SK-N-SH treated with all-trans-retinoic acid at 6 μM for 48 hours (cell line): ENCODE measurements at regions not wholly inside any gene's neighbourhood (a gene's known extent, or its start where the extent isn't known, plus 50 kb on each side); places are given as distances from the start of the nearest gene placed in this dataset.

ENCODE experiments used
- ATAC-seq: fragments of 200-7000 bp; cut with Tn5 transposase; 3 replicates; pipeline ENCODE4 v1.9.1; 2020; ENCODE audit warnings: mild to moderate bottlenecking, moderate library complexity
- ARNTL ChIP-seq: fragments of 450-650 bp; formaldehyde crosslinking; IDR thresholded peaks from 2 replicates; pipeline ENCODE4 v1.5.0; 2020; ENCODE audit warnings: low read depth, mild to moderate bottlenecking, moderate library complexity, borderline replicate concordance
- BACH2 ChIP-seq: fragments of 250-450 bp; sonication (Bioruptor Pico); IDR thresholded peaks from 2 replicates; pipeline ENCODE4 v1.9.0; 2021; ENCODE audit warnings: mild to moderate bottlenecking, borderline replicate concordance
- CSDC2 ChIP-seq: fragments of 250-450 bp; sonication (Bioruptor Pico); IDR thresholded peaks from 2 replicates; pipeline ENCODE4 v1.5.0; 2020; ENCODE audit warnings: mild to moderate bottlenecking, moderate library complexity
- ESRRG ChIP-seq: fragments of 250-450 bp; sonication (Bioruptor Pico); IDR thresholded peaks from 2 replicates; pipeline ENCODE4 v1.6.1; 2021; ENCODE audit warnings: mild to moderate bottlenecking
- GLIS3 ChIP-seq: fragments of 250-450 bp; sonication (Bioruptor Pico); IDR thresholded peaks from 2 replicates; pipeline ENCODE4 v1.5.0; 2020; ENCODE audit warnings: mild to moderate bottlenecking, moderate library complexity
- ISL1 ChIP-seq: fragments of 250-450 bp; sonication (Bioruptor Pico); IDR thresholded peaks from 2 replicates; pipeline ENCODE4 v2.1.2; 2022; ENCODE audit warnings: mild to moderate bottlenecking, moderate library complexity
- PPARA ChIP-seq: fragments of 250-450 bp; sonication (Bioruptor Pico); IDR thresholded peaks from 2 replicates; pipeline ENCODE4 v1.5.0; 2020; ENCODE audit warnings: mild to moderate bottlenecking, borderline replicate concordance
- RARB ChIP-seq: fragments of 250-450 bp; sonication (Bioruptor Pico); IDR thresholded peaks from 2 replicates; pipeline ENCODE4 v1.8.0; 2021; ENCODE audit warnings: mild to moderate bottlenecking, moderate library complexity
- SNAI2 ChIP-seq: fragments of 250-450 bp; sonication (Bioruptor Pico); IDR thresholded peaks from 2 replicates; pipeline ENCODE4 v1.5.0; 2020; ENCODE audit warnings: mild to moderate bottlenecking, moderate library complexity
- TCF4 ChIP-seq: fragments of 250-450 bp; sonication (Bioruptor Pico); IDR thresholded peaks from 2 replicates; pipeline ENCODE4 v1.8.0; 2021; ENCODE audit warnings: mild to moderate bottlenecking, moderate library complexity, borderline replicate concordance
- TOX ChIP-seq: fragments of 250-450 bp; sonication (Bioruptor Pico); IDR thresholded peaks from 2 replicates; pipeline ENCODE4 v1.8.0; 2021; ENCODE audit warnings: mild to moderate bottlenecking, moderate library complexity, borderline replicate concordance
- TSHZ2 ChIP-seq: fragments of 250-450 bp; sonication (Bioruptor Pico); IDR thresholded peaks from 2 replicates; pipeline ENCODE4 v1.5.0; 2020; ENCODE audit warnings: mild to moderate bottlenecking, moderate library complexity
- ZC3H10 ChIP-seq: fragments of 250-450 bp; sonication (Bioruptor Pico); IDR thresholded peaks from 2 replicates; pipeline ENCODE4 v1.5.1; 2021; ENCODE audit warnings: mild to moderate bottlenecking, moderate library complexity
- ZFP3 ChIP-seq: fragments of 250-450 bp; sonication (Bioruptor Pico); IDR thresholded peaks from 2 replicates; pipeline ENCODE4 v1.5.0; 2020; ENCODE audit warnings: mild to moderate bottlenecking, moderate library complexity
- ZFP30 ChIP-seq: fragments of 450-650 bp; formaldehyde crosslinking; IDR thresholded peaks from 2 replicates; pipeline ENCODE4 v1.5.0; 2022; ENCODE audit warnings: mild to moderate bottlenecking, moderate library complexity
- ZNF565 ChIP-seq: fragments of 450-650 bp; formaldehyde crosslinking; conservative IDR thresholded peaks from 2 replicates; pipeline ENCODE4 v1.5.0; 2020; ENCODE audit warnings: low read depth, mild to moderate bottlenecking, moderate library complexity
- ZNF70 ChIP-seq: fragments of 450-650 bp; formaldehyde crosslinking; IDR thresholded peaks from 2 replicates; pipeline ENCODE4 v1.5.0; 2020; ENCODE audit warnings: mild to moderate bottlenecking, moderate library complexity
- ZNF8 ChIP-seq: fragments of 450-650 bp; formaldehyde crosslinking; IDR thresholded peaks from 2 replicates; pipeline ENCODE4 v1.5.0; 2020; ENCODE audit warnings: mild to moderate bottlenecking, moderate library complexity
- TF ChIP-seq, protein P1 (sequence below): fragments of 250-450 bp; sonication (Bioruptor Pico); IDR thresholded peaks from 2 replicates; pipeline ENCODE4 v1.5.1; 2021; ENCODE audit warnings: mild to moderate bottlenecking, moderate library complexity
- TF ChIP-seq, protein P2 (sequence below): fragments of 250-450 bp; sonication (Bioruptor Pico); IDR thresholded peaks from 2 replicates; pipeline ENCODE4 v1.8.0; 2021; ENCODE audit warnings: low read depth, mild to moderate bottlenecking, moderate library complexity, borderline replicate concordance
- TF ChIP-seq, protein P3 (sequence below): fragments of 250-450 bp; sonication (Bioruptor Pico); IDR thresholded peaks from 2 replicates; pipeline ENCODE4 v1.5.1; 2020; ENCODE audit warnings: low read depth, mild to moderate bottlenecking, moderate library complexity
- TF ChIP-seq, protein P4 (sequence below): fragments of 250-450 bp; sonication (Bioruptor Pico); IDR thresholded peaks from 2 replicates; pipeline ENCODE4 v1.8.0; 2020; ENCODE audit warnings: mild to moderate bottlenecking, moderate library complexity, borderline replicate concordance

DNA sequence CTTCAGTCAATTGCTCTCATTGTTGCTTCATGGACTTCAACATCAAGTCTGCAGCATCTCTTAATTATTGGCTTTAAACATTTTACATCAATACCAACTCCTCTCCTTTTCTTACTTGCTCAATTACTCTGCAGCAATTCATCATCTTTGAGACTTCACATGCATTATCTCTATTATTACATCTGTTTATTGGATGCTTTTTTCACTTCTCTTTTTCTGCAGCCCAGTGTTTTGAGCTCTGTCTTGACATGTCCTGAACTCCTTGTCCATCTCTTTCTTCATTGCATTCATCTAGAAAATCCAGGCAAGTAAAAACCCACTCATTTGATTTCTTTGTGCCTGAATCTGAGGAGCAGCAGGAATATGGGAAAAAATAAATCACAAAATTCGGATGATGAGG lies 647.9 kb downstream of the PLCL1 start:
- TF ChIP-seq ZNF565, result no peak
- no peak for TF ChIP-seq ARNTL
- TF ChIP-seq ESRRG, result no peak
- TF ChIP-seq, protein P1, sequence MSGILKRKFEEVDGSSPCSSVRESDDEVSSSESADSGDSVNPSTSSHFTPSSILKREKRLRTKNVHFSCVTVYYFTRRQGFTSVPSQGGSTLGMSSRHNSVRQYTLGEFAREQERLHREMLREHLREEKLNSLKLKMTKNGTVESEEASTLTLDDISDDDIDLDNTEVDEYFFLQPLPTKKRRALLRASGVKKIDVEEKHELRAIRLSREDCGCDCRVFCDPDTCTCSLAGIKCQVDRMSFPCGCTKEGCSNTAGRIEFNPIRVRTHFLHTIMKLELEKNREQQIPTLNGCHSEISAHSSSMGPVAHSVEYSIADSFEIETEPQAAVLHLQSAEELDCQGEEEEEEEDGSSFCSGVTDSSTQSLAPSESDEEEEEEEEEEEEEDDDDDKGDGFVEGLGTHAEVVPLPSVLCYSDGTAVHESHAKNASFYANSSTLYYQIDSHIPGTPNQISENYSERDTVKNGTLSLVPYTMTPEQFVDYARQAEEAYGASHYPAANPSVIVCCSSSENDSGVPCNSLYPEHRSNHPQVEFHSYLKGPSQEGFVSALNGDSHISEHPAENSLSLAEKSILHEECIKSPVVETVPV (CRISPR knock-in tag), result no peak
- no peak for TF ChIP-seq ZC3H10
- no peak for TF ChIP-seq RARB (CRISPR knock-in tag)
- TF ChIP-seq ZFP30 (CRISPR knock-in tag), result no peak
- no peak for TF ChIP-seq ISL1 (CRISPR knock-in tag)
- no peak for TF ChIP-seq ZNF70 (CRISPR knock-in tag)
- TF ChIP-seq BACH2 (CRISPR knock-in tag), result no peak
- TF ChIP-seq ZNF8 (CRISPR knock-in tag), result no peak
- no peak for TF ChIP-seq ZFP3 (CRISPR knock-in tag)
- no peak for TF ChIP-seq CSDC2
- TF ChIP-seq, protein P2, sequence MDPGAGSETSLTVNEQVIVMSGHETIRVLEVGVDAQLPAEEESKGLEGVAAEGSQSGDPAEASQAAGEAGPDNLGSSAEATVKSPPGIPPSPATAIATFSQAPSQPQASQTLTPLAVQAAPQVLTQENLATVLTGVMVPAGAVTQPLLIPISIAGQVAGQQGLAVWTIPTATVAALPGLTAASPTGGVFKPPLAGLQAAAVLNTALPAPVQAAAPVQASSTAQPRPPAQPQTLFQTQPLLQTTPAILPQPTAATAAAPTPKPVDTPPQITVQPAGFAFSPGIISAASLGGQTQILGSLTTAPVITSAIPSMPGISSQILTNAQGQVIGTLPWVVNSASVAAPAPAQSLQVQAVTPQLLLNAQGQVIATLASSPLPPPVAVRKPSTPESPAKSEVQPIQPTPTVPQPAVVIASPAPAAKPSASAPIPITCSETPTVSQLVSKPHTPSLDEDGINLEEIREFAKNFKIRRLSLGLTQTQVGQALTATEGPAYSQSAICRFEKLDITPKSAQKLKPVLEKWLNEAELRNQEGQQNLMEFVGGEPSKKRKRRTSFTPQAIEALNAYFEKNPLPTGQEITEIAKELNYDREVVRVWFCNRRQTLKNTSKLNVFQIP (CRISPR knock-in tag), result no peak
- TF ChIP-seq SNAI2 (CRISPR knock-in tag), result no peak
- TF ChIP-seq TSHZ2 (CRISPR knock-in tag), result no peak
- TF ChIP-seq, protein P3, sequence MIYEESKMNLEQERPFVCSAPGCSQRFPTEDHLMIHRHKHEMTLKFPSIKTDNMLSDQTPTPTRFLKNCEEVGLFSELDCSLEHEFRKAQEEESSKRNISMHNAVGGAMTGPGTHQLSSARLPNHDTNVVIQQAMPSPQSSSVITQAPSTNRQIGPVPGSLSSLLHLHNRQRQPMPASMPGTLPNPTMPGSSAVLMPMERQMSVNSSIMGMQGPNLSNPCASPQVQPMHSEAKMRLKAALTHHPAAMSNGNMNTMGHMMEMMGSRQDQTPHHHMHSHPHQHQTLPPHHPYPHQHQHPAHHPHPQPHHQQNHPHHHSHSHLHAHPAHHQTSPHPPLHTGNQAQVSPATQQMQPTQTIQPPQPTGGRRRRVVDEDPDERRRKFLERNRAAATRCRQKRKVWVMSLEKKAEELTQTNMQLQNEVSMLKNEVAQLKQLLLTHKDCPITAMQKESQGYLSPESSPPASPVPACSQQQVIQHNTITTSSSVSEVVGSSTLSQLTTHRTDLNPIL (CRISPR knock-in tag), result no peak
- no peak for TF ChIP-seq TOX (CRISPR knock-in tag)
- no peak for ATAC-seq

DNA sequence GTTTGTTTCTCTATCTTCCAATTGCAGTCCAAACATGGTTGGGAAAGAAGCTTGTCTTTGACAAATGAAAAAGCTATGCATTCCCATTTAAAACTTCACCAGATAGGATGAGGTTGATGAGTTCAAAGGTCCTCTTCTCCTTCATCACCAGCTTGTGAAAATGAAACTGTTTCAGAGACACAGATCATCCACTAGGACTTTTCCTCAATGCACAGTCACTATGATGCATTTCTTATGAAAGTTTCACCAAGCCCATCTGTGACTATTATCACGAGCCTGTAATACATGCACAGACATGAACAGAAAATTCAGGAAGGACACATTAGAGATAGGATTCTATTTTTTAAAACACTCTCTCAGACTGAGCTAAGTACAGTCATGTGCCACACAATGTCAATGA lies 644.4 kb downstream of the PLCL1 start:
- no peak for TF ChIP-seq TCF4 (CRISPR knock-in tag)
- TF ChIP-seq ARNTL, result no peak

GRCh38 chr2:198444800-198445287 lies 640.5 kb downstream of the PLCL1 start:
- no peak for ATAC-seq
- TF ChIP-seq ZC3H10 (no peak), ESRRG (no peak), RARB (CRISPR knock-in tag) (no peak), ZNF8 (CRISPR knock-in tag) (no peak), PPARA (CRISPR knock-in tag) (no peak), TSHZ2 (CRISPR knock-in tag) (no peak), CSDC2 (no peak), BACH2 (CRISPR knock-in tag) (no peak), ISL1 (CRISPR knock-in tag) (no peak), SNAI2 (CRISPR knock-in tag) (no peak), ZNF70 (CRISPR knock-in tag) (no peak), GLIS3 (CRISPR knock-in tag) (no peak), TOX (CRISPR knock-in tag) (no peak), ZNF565 (no peak), ZFP3 (CRISPR knock-in tag) (no peak)
- TF ChIP-seq, protein P4, sequence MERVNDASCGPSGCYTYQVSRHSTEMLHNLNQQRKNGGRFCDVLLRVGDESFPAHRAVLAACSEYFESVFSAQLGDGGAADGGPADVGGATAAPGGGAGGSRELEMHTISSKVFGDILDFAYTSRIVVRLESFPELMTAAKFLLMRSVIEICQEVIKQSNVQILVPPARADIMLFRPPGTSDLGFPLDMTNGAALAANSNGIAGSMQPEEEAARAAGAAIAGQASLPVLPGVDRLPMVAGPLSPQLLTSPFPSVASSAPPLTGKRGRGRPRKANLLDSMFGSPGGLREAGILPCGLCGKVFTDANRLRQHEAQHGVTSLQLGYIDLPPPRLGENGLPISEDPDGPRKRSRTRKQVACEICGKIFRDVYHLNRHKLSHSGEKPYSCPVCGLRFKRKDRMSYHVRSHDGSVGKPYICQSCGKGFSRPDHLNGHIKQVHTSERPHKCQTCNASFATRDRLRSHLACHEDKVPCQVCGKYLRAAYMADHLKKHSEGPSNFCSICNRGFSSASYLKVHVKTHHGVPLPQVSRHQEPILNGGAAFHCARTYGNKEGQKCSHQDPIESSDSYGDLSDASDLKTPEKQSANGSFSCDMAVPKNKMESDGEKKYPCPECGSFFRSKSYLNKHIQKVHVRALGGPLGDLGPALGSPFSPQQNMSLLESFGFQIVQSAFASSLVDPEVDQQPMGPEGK (CRISPR knock-in tag), result no peak
- TF ChIP-seq, protein P1 (CRISPR knock-in tag), result no peak
- TF ChIP-seq, protein P3 (CRISPR knock-in tag), result no peak

More for the DNA sequence above, 644.4 kb downstream of the PLCL1 start:
- ATAC-seq, result no peak
